ENCODE measurements at regions not wholly inside any gene's neighbourhood (a gene's known extent, or its start where the extent isn't known, plus 50 kb on each side); places are given as distances from the start of the nearest gene placed in this dataset.

GRCh38 chr3:117302428-117302827 is 592.8 kb downstream of the TUSC7 start:
- no peak overlapping the region for H3K27ac ChIP-seq
- peaks cover 9% of the 10 kb centered on the region for H3K4me1 ChIP-seq (ENCODE audit: low read depth)
- DNase-seq (ENCODE audit: low read depth in 1 of 2, low spot score in 1 of 2) = no peak
- H3K27me3 ChIP-seq = no peaks in the 10 kb centered on the region
- TF ChIP-seq, protein P1, sequence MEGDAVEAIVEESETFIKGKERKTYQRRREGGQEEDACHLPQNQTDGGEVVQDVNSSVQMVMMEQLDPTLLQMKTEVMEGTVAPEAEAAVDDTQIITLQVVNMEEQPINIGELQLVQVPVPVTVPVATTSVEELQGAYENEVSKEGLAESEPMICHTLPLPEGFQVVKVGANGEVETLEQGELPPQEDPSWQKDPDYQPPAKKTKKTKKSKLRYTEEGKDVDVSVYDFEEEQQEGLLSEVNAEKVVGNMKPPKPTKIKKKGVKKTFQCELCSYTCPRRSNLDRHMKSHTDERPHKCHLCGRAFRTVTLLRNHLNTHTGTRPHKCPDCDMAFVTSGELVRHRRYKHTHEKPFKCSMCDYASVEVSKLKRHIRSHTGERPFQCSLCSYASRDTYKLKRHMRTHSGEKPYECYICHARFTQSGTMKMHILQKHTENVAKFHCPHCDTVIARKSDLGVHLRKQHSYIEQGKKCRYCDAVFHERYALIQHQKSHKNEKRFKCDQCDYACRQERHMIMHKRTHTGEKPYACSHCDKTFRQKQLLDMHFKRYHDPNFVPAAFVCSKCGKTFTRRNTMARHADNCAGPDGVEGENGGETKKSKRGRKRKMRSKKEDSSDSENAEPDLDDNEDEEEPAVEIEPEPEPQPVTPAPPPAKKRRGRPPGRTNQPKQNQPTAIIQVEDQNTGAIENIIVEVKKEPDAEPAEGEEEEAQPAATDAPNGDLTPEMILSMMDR (IDR thresholded peaks at IDR 0.05; ENCODE audit: low read depth, low read length) = no peak
- H3K4me3 ChIP-seq = no peak overlapping the region
- no peaks in the 10 kb centered on the region for H3K9me3 ChIP-seq (ENCODE audit: low read depth)
- H3K36me3 ChIP-seq = no peaks in the 10 kb centered on the region

- Histone ChIP-seq H3K4me1 (ENCODE audit: low read depth) (peaks cover 9% of the 10 kb centered on the region), H3K9me3 (ENCODE audit: low read depth) (no peaks in the 10 kb centered on the region), H3K27me3 (no peaks in the 10 kb centered on the region), H3K27ac (no peak overlapping the region), H3K36me3 (no peaks in the 10 kb centered on the region), H3K4me3 (no peak overlapping the region)
- no peak for DNase-seq (ENCODE audit: low read depth in 1 of 2, low spot score in 1 of 2)
- TF ChIP-seq, protein P1 (IDR thresholded peaks at IDR 0.05; ENCODE audit: low read depth, low read length) = no peak
Observed at GRCh38 chr3:117303443-117303842, 593.9 kb downstream of the TUSC7 start.

DNA sequence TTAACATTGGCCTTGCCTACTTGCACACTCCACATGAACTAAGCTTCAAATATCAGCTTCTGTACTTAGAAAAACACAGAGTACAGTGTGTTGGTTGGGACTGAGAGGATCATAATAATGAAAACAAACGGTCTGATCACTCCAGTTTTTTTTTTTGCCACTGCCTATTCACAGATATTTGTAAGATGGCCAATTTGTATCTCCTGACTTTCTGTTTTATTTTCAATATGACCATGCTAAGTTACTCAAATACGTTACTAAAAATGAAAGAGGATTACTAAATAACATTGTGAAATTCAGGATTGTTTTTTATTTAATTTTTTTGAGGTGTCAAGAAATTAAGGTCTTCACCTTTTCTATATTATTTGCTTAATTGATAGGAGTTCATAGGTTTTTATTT is 595.1 kb downstream of the TUSC7 start:
- TF ChIP-seq, protein P1 (IDR thresholded peaks at IDR 0.05; ENCODE audit: low read depth, low read length) = no peak
- no peaks in the 10 kb centered on the region for H3K27me3 ChIP-seq
- H3K4me3 ChIP-seq = no peak overlapping the region
- no peak overlapping the region for H3K27ac ChIP-seq
- H3K4me1 ChIP-seq (ENCODE audit: low read depth) = no peaks in the 10 kb centered on the region
- no peak for DNase-seq (ENCODE audit: low read depth in 1 of 2, low spot score in 1 of 2)
- no peaks in the 10 kb centered on the region for H3K36me3 ChIP-seq
- H3K9me3 ChIP-seq (ENCODE audit: low read depth) = no peaks in the 10 kb centered on the region

DNA sequence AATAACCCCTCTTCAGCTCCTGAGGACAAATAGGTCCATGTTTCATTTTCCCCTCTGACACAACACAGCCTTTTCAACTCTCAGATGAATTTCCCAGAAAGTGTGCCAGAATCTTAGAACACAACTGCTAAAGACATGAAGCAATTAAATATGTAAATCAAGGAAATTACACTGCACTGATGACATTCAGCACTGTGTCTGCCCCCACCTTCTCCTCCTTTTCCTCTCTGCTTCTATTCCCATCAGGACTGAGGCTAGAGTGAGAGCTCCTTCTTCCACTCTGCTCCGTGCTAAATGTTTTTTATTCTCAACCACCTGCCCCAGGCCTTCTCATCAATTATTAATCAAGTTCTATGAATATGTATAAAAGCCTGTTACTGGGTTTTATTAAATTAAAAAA is 596.1 kb downstream of the TUSC7 start:
- Histone ChIP-seq H3K27me3 (no peaks in the 10 kb centered on the region), H3K9me3 (ENCODE audit: low read depth) (no peaks in the 10 kb centered on the region), H3K36me3 (no peaks in the 10 kb centered on the region), H3K4me1 (ENCODE audit: low read depth) (no peaks in the 10 kb centered on the region), H3K27ac (no peak overlapping the region), H3K4me3 (no peak overlapping the region)
- DNase-seq (ENCODE audit: low read depth in 1 of 2, low spot score in 1 of 2) = no peak
- TF ChIP-seq, protein P1 (IDR thresholded peaks at IDR 0.05; ENCODE audit: low read depth, low read length) = no peak

GRCh38 chr3:117306299-117306698 is 596.7 kb downstream of the TUSC7 start:
- TF ChIP-seq, protein P1 (IDR thresholded peaks at IDR 0.05; ENCODE audit: low read depth, low read length) = no peak
- Histone ChIP-seq H3K27me3 (no peaks in the 10 kb centered on the region), H3K4me3 (no peak overlapping the region), H3K4me1 (ENCODE audit: low read depth) (no peaks in the 10 kb centered on the region), H3K36me3 (no peaks in the 10 kb centered on the region), H3K9me3 (ENCODE audit: low read depth) (no peaks in the 10 kb centered on the region), H3K27ac (no peak overlapping the region)
- DNase-seq (ENCODE audit: low read depth in 1 of 2, low spot score in 1 of 2) = no peak

DNA sequence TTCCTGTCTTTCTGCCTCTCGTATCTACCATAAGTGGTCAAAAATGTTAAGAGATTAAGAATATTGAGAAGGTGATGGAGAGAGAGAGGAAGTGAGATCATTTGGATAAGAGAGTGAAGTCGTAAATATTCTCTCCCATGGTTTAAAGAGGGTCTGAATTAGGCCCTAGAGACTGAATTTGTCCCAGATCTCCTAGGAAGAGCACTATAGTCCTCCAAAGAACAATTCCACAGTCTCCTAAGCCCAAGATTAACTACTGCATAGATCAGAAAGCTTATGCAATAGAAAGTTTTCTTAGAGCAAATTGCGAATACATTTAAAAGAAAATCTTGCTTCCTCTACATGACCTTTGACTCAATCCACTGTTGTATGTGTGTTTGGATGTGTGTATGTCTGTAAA is 598.8 kb downstream of the TUSC7 start:
- no peaks in the 10 kb centered on the region for H3K4me1 ChIP-seq (ENCODE audit: low read depth)
- H3K9me3 ChIP-seq (ENCODE audit: low read depth) = no peaks in the 10 kb centered on the region
- no peaks in the 10 kb centered on the region for H3K36me3 ChIP-seq
- H3K27ac ChIP-seq = no peak overlapping the region
- no peak for DNase-seq (ENCODE audit: low read depth in 1 of 2, low spot score in 1 of 2)
- TF ChIP-seq, protein P1 (IDR thresholded peaks at IDR 0.05; ENCODE audit: low read depth, low read length) = no peak
- no peaks in the 10 kb centered on the region for H3K27me3 ChIP-seq
- no peak overlapping the region for H3K4me3 ChIP-seq

Data from cardiac muscle cell (in vitro differentiated cells and primary cell).